Suprapubic skin (tissue), 3 donors: ENCODE measurements at regions not wholly inside any gene's neighbourhood (a gene's known extent, or its start where the extent isn't known, plus 50 kb on each side); places are given as distances from the start of the nearest gene placed in this dataset.

ENCODE experiments used
- CTCF ChIP-seq, 2 donors: fragments of 200-600 bp in 1 of 2; fragments of 450-650 bp in 1 of 2; sonication (generic) in 1 of 2; IDR thresholded peaks; one replicate each; pipeline ENCODE4 v1.5.1; 2016 to 2019; ENCODE audit warnings: antibody characterized with exemption in 2 of 2, mild to moderate bottlenecking in 1 of 2, moderate library complexity in 1 of 2
- EP300 ChIP-seq: sonication (generic); formaldehyde crosslinking; IDR thresholded peaks from one replicate; pipeline ENCODE4 v1.6.1; 2017; ENCODE audit warnings: antibody characterized with exemption
- POLR2A ChIP-seq, 2 donors: fragments of 450-650 bp; IDR thresholded peaks; one replicate each; pipeline ENCODE4 v1.6.1; 2017; ENCODE audit warnings: antibody characterized with exemption in 2 of 2, mild to moderate bottlenecking in 2 of 2, moderate library complexity in 2 of 2

DNA sequence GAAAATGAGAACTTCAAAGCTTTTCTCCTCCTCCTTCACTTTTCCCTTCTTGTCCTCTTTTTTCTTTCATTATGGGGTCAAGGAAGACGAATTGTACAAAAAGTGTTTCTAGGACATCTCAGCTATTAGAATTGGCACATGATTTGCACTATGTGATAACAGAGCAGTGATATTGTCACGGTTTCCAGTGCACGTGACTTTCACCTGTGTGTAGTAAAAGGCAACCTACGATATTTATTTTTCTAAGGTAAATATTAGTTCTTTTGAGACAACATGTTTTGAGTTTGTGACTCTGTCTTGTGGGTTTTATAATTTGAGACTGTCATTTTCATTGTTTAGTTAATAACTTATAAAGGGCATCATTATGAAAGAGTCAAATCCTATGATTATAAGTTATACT is 213.1 kb downstream of the PSAT1 start:
- TF ChIP-seq CTCF (IDR thresholded peaks at IDR 0.05) (no peak), POLR2A (IDR thresholded peaks at IDR 0.05) (no peak), EP300 (no peak)
